ENCODE measurements at regions not wholly inside any gene's neighbourhood (a gene's known extent, or its start where the extent isn't known, plus 50 kb on each side); places are given as distances from the start of the nearest gene placed in this dataset.
"Not testable (repeated sequence)": the region's sequence is repeated elsewhere in the genome, so short reads cannot be mapped to it uniquely, and the experiment has no call there.

DNA sequence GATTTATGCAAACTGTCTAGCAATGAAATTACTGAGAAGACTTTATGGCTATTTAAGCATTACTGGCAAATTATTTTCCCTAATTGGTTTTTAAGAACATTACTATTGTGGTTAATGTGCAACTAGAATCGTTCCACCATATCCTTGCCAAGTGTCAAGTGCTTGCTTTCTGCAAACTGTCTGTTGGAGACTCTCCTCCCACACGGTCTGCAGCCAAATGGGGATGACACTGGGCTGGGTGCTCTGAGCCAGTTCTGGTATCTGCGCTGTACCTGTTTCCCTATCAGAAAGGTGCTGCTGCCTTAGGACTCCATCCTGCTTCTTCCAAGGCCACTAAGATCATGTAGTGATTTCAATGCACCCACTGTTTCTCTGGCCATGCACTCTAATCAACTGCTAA is 110.4 kb downstream of the RAMP3 start:
- H3K27me3 ChIP-seq = no peaks in the 10 kb centered on the region
- no peak for ATAC-seq
- H3K4me1 ChIP-seq = no peaks in the 10 kb centered on the region
- no peak for FAIRE-seq
- no peaks in the 10 kb centered on the region for H3K36me3 ChIP-seq
- no peaks in the 10 kb centered on the region for H3K9me3 ChIP-seq
- H3K4me3 ChIP-seq = no peak overlapping the region
- WGBS, 2 donors = 49 to 56% methylated on average over 3 of the region's 3 CpGs
- intact Hi-C loops (cut with DNase I) = no loop called here
- H3K27ac ChIP-seq = no peak overlapping the region
- DNase-seq = no peak
- TF ChIP-seq CTCF (IDR thresholded peaks at IDR 0.05) = no peak

DNA sequence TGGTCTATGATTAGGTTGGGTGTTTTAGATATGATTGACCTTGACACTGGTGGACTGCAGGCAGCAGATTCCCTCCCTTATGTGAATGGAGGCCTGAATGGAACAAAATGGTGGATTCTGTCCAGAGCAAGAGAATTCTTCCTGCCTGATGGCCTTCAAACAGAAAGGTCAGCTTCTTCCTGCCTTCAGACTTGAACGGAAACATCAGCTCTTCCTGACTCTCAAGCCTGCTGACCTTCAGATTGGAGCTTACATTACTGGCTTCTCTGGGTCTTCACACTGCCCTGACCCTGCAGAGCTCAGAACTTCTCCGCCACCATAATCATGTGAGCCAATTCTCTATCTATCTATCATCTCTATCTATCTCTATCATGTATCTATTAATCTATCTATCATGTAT is 111.6 kb downstream of the RAMP3 start:
- no peaks in the 10 kb centered on the region for H3K36me3 ChIP-seq
- WGBS, 2 donors = 81 to 93% methylated on average over 2 of the region's 2 CpGs
- no peaks in the 10 kb centered on the region for H3K9me3 ChIP-seq
- DNase-seq (no peak), FAIRE-seq (no peak), ATAC-seq (no peak)
- H3K27ac ChIP-seq = no peak overlapping the region
- intact Hi-C loops (cut with DNase I) = no loop called here
- H3K27me3 ChIP-seq = no peaks in the 10 kb centered on the region
- no peak overlapping the region for H3K4me3 ChIP-seq
- TF ChIP-seq CTCF (IDR thresholded peaks at IDR 0.05) = no peak
- H3K4me1 ChIP-seq = no peaks in the 10 kb centered on the region

DNA sequence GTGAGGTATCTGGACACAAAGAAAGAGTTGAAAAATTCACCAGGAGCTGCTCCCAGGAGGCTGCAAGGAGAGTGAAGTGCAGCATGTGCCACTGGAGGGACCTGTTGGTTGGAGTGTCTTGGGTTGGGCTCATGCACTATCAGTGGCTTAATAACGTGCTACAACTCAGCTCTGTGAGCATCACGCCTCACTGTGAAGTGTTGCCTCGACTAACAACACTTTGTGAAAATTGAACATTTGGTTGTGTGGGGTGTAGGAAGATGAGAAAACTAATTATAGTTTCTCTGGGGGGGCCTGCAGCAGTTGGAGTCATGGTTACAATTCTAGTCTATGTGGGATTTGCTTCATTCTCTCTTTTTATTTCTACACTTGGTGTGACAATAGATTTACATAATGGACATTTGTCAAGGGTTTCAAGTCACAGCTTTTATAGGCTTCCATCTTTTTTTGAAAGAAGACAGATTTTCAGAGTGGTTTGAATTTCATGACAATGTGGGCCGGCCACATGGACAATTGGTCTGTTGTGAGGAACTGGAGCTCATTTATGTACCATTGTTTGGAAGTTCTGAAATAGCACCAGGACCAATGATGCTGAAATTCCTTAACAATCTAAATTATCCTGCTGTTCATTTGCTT is 121.3 kb downstream of the RAMP3 start:
- WGBS, 2 donors = 56 to 65% methylated on average over 4 of the region's 4 CpGs
- intact Hi-C loops (cut with DNase I) = no loop called here
- no peak for DNase-seq
- no peak for TF ChIP-seq CTCF (IDR thresholded peaks at IDR 0.05)
- H3K4me3 ChIP-seq = no peak overlapping the region
- no peak for ATAC-seq
- no peaks in the 10 kb centered on the region for H3K4me1 ChIP-seq
- H3K27ac ChIP-seq = no peak overlapping the region
- peaks cover 0 to 8% (median 0%) of the 10 kb centered on the region in 4 donors for H3K27me3 ChIP-seq
- H3K36me3 ChIP-seq = no peaks in the 10 kb centered on the region
- no peak for FAIRE-seq
- H3K9me3 ChIP-seq = no peaks in the 10 kb centered on the region

- H3K9me3 ChIP-seq; ATAC-seq; H3K27me3 ChIP-seq; H3K36me3 ChIP-seq; H3K4me3 ChIP-seq; FAIRE-seq; H3K27ac ChIP-seq; H3K4me1 ChIP-seq; intact Hi-C loops (cut with DNase I); DNase-seq: not testable (repeated sequence)
These were observed 132.0 kb downstream of the RAMP3 start for GRCh38 chr7:45289611-45290010.

DNA sequence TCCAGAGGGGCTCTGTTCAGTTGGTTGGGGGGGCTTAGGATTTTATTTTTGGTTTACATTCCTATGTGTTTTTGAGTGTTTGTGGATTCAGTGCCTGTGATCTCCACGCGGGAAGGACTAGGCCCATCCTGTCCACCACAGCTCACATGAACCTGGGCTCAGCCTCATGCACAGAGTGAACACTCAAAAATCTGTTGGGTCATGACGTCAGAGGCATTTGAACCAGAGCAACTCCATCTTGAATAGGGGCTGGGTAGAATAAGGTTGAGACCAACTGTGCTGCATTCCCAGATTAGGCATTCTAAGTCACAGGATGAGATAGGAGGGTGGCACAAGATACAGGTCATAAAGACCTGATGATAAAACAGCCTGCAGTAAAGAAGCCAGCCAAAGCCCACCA is 133.3 kb downstream of the RAMP3 start:
- Histone ChIP-seq H3K36me3 (no peaks in the 10 kb centered on the region), H3K27ac (no peak overlapping the region), H3K4me3 (no peak overlapping the region), H3K27me3 (no peaks in the 10 kb centered on the region), H3K4me1 (no peaks in the 10 kb centered on the region), H3K9me3 (no peaks in the 10 kb centered on the region)
- ATAC-seq (no peak), FAIRE-seq (no peak), DNase-seq (no peak)
- no peak for TF ChIP-seq CTCF (IDR thresholded peaks at IDR 0.05)
- WGBS, 2 donors = 56 to 69% methylated on average over 3 of the region's 3 CpGs
- intact Hi-C loops (cut with DNase I) = no loop called here
